HL-60 (cell line): ENCODE measurements at regions not wholly inside any gene's neighbourhood (a gene's known extent, or its start where the extent isn't known, plus 50 kb on each side); places are given as distances from the start of the nearest gene placed in this dataset.

Experiments
- DNase-seq, 2 experiments: peaks; one replicate each; pipeline ENCODE4 v3.0.0-alpha.2; 2010 to 2020; ENCODE audit warnings: low read depth in 1 of 2, low spot score in 1 of 2
- H3K27ac ChIP-seq: fragments of 250-450 bp; sonication (Bioruptor Pico); replicated peaks from 2 replicates; pipeline ENCODE4 v1.5.1; 2020; ENCODE audit warnings: mild to moderate bottlenecking, moderate library complexity
- H3K27me3 ChIP-seq: fragments of 250-450 bp; sonication (Bioruptor Pico); 2 replicates; pipeline ENCODE4 v1.5.1; 2021; ENCODE audit warnings: mild to moderate bottlenecking, moderate library complexity; ENCODE audit not compliant: insufficient read depth, poor library complexity, severe bottlenecking
- H3K4me3 ChIP-seq: replicated peaks from 2 replicates; pipeline ENCODE4 v1.5.1; 2011; ENCODE audit warnings: mild to moderate bottlenecking, control low read depth, low read length; ENCODE audit not compliant: insufficient read depth
- CTCF ChIP-seq: IDR thresholded peaks from one replicate; pipeline ENCODE4 v1.5.1; 2011; ENCODE audit warnings: low read length, control low read depth, inconsistent platforms; ENCODE audit not compliant: insufficient read depth
- GABPA ChIP-seq: IDR thresholded peaks from 2 replicates; pipeline ENCODE4 v1.6.1; 2012; ENCODE audit warnings: low read depth
- POLR2AphosphoS5 ChIP-seq: IDR thresholded peaks from 2 replicates; pipeline ENCODE4 v1.6.1; 2012; ENCODE audit warnings: low read depth
- REST ChIP-seq: IDR thresholded peaks from 2 replicates; pipeline ENCODE4 v1.6.1; 2012; ENCODE audit warnings: low read depth; ENCODE audit not compliant: insufficient replicate concordance
- SPI1 ChIP-seq: IDR thresholded peaks from 2 replicates; pipeline ENCODE4 v1.6.1; 2012; ENCODE audit warnings: low read depth, mild to moderate bottlenecking, borderline replicate concordance

GRCh38 chr2:100757621-100758394 is 62.1 kb upstream of the NPAS2 start:
- no peak overlapping the region for H3K4me3 ChIP-seq
- TF ChIP-seq CTCF (no peak), REST (no peak), POLR2AphosphoS5 (no peak), GABPA (no peak), SPI1 (no peak)
- H3K27me3 ChIP-seq, result peaks cover 6% of the 10 kb centered on the region
- H3K27ac ChIP-seq, result no peak overlapping the region
- no peak for DNase-seq

- TF ChIP-seq CTCF (no peak), GABPA (no peak), SPI1 (no peak), REST (no peak), POLR2AphosphoS5 (no peak)
- Histone ChIP-seq H3K27ac (no peak overlapping the region), H3K4me3 (no peak overlapping the region), H3K27me3 (peaks cover 6% of the 10 kb centered on the region)
- DNase-seq, result no peak
Measured at GRCh38 chr2:100759901-100760300, 60.0 kb upstream of the NPAS2 start.

- DNase-seq, result no peak
- H3K27me3 ChIP-seq, result no peaks in the 10 kb centered on the region
- no peak for TF ChIP-seq POLR2AphosphoS5
- TF ChIP-seq SPI1, result no peak
- no peak for TF ChIP-seq REST
- TF ChIP-seq CTCF, result no peak
- TF ChIP-seq GABPA, result no peak
- no peak overlapping the region for H3K4me3 ChIP-seq
- no peak overlapping the region for H3K27ac ChIP-seq
Measured at GRCh38 chr2:100761365-100761764, 58.6 kb upstream of the NPAS2 start.
